HepG2 (cell line): ENCODE measurements at regions not wholly inside any gene's neighbourhood (a gene's known extent, or its start where the extent isn't known, plus 50 kb on each side); places are given as distances from the start of the nearest gene placed in this dataset.

Experiments
- POLR2A ChIP-seq, 2 experiments: IDR thresholded peaks; 2 replicates each; pipeline ENCODE4 v1.6.1; 2011; ENCODE audit warnings: low read depth in 2 of 2, low read length in 2 of 2, mild to moderate bottlenecking in 1 of 2, moderate library complexity in 1 of 2; ENCODE audit not compliant: insufficient read depth in 1 of 2
- RXRA ChIP-seq: sonication (generic); formaldehyde crosslinking; IDR thresholded peaks from 2 replicates; pipeline ENCODE4 v1.5.1; 2020; ENCODE audit warnings: missing genetic modification reagents
- TF ChIP-seq, protein P1 (sequence below): sonication (generic); formaldehyde crosslinking; IDR thresholded peaks from 2 replicates; pipeline ENCODE4 v1.4.0; 2020; ENCODE audit warnings: missing genetic modification reagents, mild to moderate bottlenecking, borderline replicate concordance

DNA sequence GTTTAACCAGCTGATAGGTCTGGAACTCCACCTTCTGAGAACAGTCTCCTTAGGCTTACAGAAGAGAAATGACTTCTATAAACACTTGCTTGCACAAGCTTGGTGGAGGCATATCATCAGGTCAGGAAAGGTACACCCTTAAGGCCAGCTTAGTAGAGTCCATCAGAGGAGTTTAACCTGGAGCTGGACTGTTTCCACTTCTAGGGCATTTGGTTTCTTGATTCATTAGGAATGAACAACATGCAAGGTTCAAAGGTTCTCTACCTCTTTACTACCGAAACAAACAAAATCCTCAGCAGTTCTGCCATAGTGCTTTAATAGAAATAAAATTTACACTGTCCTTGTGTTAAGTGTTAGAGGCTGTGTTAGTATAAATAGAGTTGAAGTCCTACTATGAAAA, 171.4 kb upstream of the NPY2R start:
- TF ChIP-seq, protein P1, sequence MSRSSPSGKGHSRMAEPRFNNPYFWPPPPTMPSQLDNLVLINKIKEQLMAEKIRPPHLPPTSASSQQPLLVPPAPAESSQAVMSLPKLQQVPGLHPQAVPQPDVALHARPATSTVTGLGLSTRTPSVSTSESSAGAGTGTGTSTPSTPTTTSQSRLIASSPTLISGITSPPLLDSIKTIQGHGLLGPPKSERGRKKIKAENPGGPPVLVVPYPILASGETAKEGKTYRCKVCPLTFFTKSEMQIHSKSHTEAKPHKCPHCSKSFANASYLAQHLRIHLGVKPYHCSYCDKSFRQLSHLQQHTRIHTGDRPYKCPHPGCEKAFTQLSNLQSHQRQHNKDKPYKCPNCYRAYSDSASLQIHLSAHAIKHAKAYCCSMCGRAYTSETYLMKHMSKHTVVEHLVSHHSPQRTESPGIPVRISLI (CRISPR knock-in tag): no peak
- no peak for TF ChIP-seq POLR2A (IDR thresholded peaks at IDR 0.05; ENCODE audit: insufficient read depth in 1 of 2, low read depth in 2 of 2, low read length in 2 of 2)
- TF ChIP-seq RXRA (CRISPR knock-in tag): no peak
